ENCODE measurements at regions not wholly inside any gene's neighbourhood (a gene's known extent, or its start where the extent isn't known, plus 50 kb on each side); places are given as distances from the start of the nearest gene placed in this dataset.

GRCh38 chr18:48459016-48459415 lies 49.8 kb upstream of the ZBTB7C start:
- no peaks in the 10 kb centered on the region for H3K27me3 ChIP-seq (ENCODE audit: control insufficient read depth in 3 of 3, insufficient read depth in 3 of 3, low read length in 3 of 3)
- no peak overlapping the region for H3K4me3 ChIP-seq (ENCODE audit: low read depth in 1 of 3, low read length in 3 of 3)
- DNase-seq (no peak), FAIRE-seq (no peak)
- H3K4me1 ChIP-seq (ENCODE audit: control insufficient read depth in 3 of 3, insufficient read depth in 2 of 3, low read depth in 1 of 3, low read length in 2 of 3), result peaks cover 3 to 50% (median 13%) of the 10 kb centered on the region in 3 donors
- no peaks in the 10 kb centered on the region for H3K36me3 ChIP-seq (ENCODE audit: control insufficient read depth in 3 of 3, insufficient read depth in 2 of 3, low read depth in 1 of 3, low read length in 3 of 3)
- no peaks in the 10 kb centered on the region for H3K9me3 ChIP-seq (ENCODE audit: control insufficient read depth in 2 of 2, insufficient read depth in 1 of 2, low read depth in 1 of 2, low read length in 1 of 2)
- H3K27ac ChIP-seq (ENCODE audit: low read depth in 1 of 3, low read length in 2 of 3), result no peak overlapping the region
